ENCODE measurements at regions not wholly inside any gene's neighbourhood (a gene's known extent, or its start where the extent isn't known, plus 50 kb on each side); places are given as distances from the start of the nearest gene placed in this dataset.

DNA sequence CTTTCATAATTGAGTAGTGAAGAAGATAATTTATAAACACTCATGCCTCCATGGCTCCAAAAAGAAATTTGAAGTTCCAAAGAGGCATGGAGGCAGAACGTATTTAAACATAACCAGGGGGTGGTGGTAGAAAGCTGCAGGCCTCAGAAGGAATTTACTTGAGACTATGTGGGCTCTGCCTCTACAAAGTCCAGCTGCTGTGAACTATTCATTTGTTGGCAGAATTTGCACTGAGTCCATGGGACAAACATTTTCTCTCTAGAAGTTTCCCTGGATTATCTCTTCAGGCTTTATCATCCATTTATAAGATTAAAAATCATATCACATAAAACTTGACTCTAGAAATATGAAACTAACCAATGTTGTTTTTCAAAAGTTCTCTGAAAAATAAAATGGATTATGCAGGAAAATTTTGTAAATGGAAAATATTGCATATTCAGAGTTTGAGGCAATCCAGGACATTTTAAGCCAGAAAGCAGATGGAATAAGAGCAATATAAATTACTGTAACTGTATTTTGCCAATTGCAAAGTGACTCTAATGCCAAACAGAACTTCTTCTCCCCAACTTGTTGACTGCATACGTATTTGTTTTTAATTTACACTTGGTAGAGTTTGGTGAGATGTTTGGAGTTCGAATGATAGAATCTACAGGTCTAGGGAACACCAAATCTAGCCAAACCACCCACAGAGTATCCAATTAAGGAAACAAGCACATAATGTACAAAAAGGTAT is 258.2 kb downstream of the ENC1 start:
- Histone ChIP-seq H4K5ac (ENCODE audit: insufficient read length, low read depth, low read length) (no peak overlapping the region), H3K9ac (replicated peaks in 1 of 4; ENCODE audit: extremely low read depth in 1 of 4, low read depth in 3 of 4, low read length in 3 of 4) (no peak overlapping the region), H3K27me3 (replicated peaks in 1 of 4; ENCODE audit: control insufficient read depth in 3 of 4, extremely low read depth in 1 of 4, insufficient read depth in 3 of 4, low read length in 3 of 4) (no peaks in the 10 kb centered on the region), H3K4me1 (replicated peaks in 1 of 4; ENCODE audit: control insufficient read depth in 3 of 4, insufficient read depth in 4 of 4, low read length in 3 of 4) (no peaks in the 10 kb centered on the region), H3K79me2 (ENCODE audit: control insufficient read depth in 1 of 2, insufficient read depth in 2 of 2, low read length in 2 of 2) (no peaks in the 10 kb centered on the region), H3K14ac (ENCODE audit: insufficient read length) (no peak overlapping the region), H4K20me1 (replicated peaks in 1 of 2; ENCODE audit: control insufficient read depth in 1 of 2, insufficient read depth in 2 of 2, low read length in 2 of 2) (no peaks in the 10 kb centered on the region), H2BK12ac (ENCODE audit: low read depth, low read length) (no peak overlapping the region), H3K9me3 (ENCODE audit: insufficient read depth in 2 of 2, low read depth in 1 of 2, low read length in 1 of 2) (no peaks in the 10 kb centered on the region), H3K56ac (replicated peaks; ENCODE audit: insufficient read length, low read depth, low read length) (no peak overlapping the region), H3K27ac (ENCODE audit: low read depth, low read length) (no peak overlapping the region), H4K91ac (replicated peaks; ENCODE audit: insufficient read length, low read length) (no peak overlapping the region), H2BK20ac (ENCODE audit: low read length) (no peak overlapping the region), H3K23ac (ENCODE audit: insufficient read length) (no peak overlapping the region), H3K79me1 (ENCODE audit: low read depth, low read length) (no peaks in the 10 kb centered on the region), H2BK120ac (replicated peaks; ENCODE audit: low read depth, low read length) (no peak overlapping the region), H4K8ac (ENCODE audit: extremely low read depth, insufficient read depth, low read length) (no peak overlapping the region), H2BK5ac (ENCODE audit: low read depth, low read length) (no peak overlapping the region), H3K18ac (ENCODE audit: extremely low read depth, low read length) (no peak overlapping the region), H2AFZ (ENCODE audit: low read length) (no peak overlapping the region), H2AK5ac (ENCODE audit: low read depth, low read length) (no peak overlapping the region), H3K4me3 (ENCODE audit: extremely low read depth in 1 of 4, insufficient read depth in 2 of 4, low read depth in 3 of 4, low read length in 4 of 4) (no peak overlapping the region), H3K23me2 (ENCODE audit: low read depth, low read length) (no peaks in the 10 kb centered on the region), H3K36me3 (ENCODE audit: control insufficient read depth in 2 of 4, insufficient read depth in 4 of 4, low read length in 3 of 4) (no peaks in the 10 kb centered on the region), H2BK15ac (ENCODE audit: low read length) (no peak overlapping the region), H3K4me2 (ENCODE audit: insufficient read depth in 1 of 2, low read depth in 2 of 2, low read length in 2 of 2) (no peak overlapping the region), H3K4ac (replicated peaks; ENCODE audit: insufficient read length, low read depth, low read length) (no peak overlapping the region)
- 85% methylated on average over 3 of the region's 3 CpGs; no CpG with 5 or more reads in 1 of the 2 experiments for WGBS, 2 experiments (ENCODE audit: extremely low coverage in 1 of 2, insufficient coverage in 1 of 2, insufficient read length in 1 of 2, insufficient replicate concordance in 2 of 2, low coverage in 1 of 2, low lambda C conversion rate in 2 of 2, missing lambda C conversion rate in 1 of 2)
- DNase-seq (ENCODE audit: low read depth in 1 of 2, low spot score in 2 of 2) (no peak), FAIRE-seq (no peak)
- ChIA-PET CTCF (ENCODE audit: partially characterized antibody) (interaction anchor here (1.2 kb wide), 1 partner anchor 12 kb away, joined by 3 read pairs; no protein-coding TSS in a partner anchor), POLR2A (ENCODE audit: partially characterized antibody) (no interaction called here)
- no peak for TF ChIP-seq ATF3 (IDR thresholded peaks at IDR 0.05; ENCODE audit: insufficient read depth, low read depth, low read length)
- no peak for TF ChIP-seq POLR2AphosphoS5 (IDR thresholded peaks at IDR 0.05; ENCODE audit: low read depth, low read length)
- TF ChIP-seq CHD2 (IDR thresholded peaks at IDR 0.05; ENCODE audit: low read length) = no peak
- no peak for TF ChIP-seq POU5F1 (IDR thresholded peaks at IDR 0.05; ENCODE audit: low read depth, low read length)
- TF ChIP-seq CHD1 (IDR thresholded peaks at IDR 0.05; ENCODE audit: low read depth, low read length) = no peak
- TF ChIP-seq RAD21 (IDR thresholded peaks at IDR 0.05 in 1 of 2, conservative IDR thresholded peaks at IDR 0.05 in 1 of 2; ENCODE audit: low read depth in 2 of 2, low read length in 2 of 2) = peak in 1 of 2 experiments; percentile 22; a peak in 2 of 4 replicates
- no peak for TF ChIP-seq NANOG (IDR thresholded peaks at IDR 0.05; ENCODE audit: insufficient read depth, low read depth, low read length, poor library complexity, severe bottlenecking)
- no peak for TF ChIP-seq KDM4A (IDR thresholded peaks at IDR 0.05; ENCODE audit: low read depth, low read length, severe bottlenecking)
